Stimulated activated CD4-positive, alpha-beta T cell treated with anti-CD3 and anti-CD28 coated beads, Interleukin-2, amount 100 ng/mL, for 48 hours (primary cell): ENCODE measurements at regions not wholly inside any gene's neighbourhood (a gene's known extent, or its start where the extent isn't known, plus 50 kb on each side); places are given as distances from the start of the nearest gene placed in this dataset.
"Not testable (repeated sequence)": the region's sequence is repeated elsewhere in the genome, so short reads cannot be mapped to it uniquely, and the experiment has no call there.

Experiments used
- DNase-seq, 2 donors: peaks; one replicate each; pipeline ENCODE4 v3.0.0-alpha.2; 2020

DNA sequence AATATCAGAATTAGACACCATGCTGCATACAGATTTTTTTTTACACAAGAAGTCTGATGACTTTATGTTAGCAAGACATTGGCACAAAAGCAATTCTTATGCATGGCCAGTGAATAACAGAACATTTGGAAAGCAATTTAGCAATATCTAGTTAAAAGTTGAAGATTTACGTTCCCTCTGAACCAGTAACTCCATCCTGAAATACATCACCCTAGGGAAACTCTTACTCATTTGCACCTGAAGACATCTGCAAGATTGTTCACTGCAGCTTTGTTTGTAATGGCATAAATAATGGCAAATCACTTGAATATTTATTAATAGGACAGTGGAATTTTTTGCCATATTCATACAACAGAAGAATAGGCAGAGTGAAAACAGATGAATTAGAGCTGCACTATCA lies 670.0 kb upstream of the NOVA1 start:
- no peak for DNase-seq

DNA sequence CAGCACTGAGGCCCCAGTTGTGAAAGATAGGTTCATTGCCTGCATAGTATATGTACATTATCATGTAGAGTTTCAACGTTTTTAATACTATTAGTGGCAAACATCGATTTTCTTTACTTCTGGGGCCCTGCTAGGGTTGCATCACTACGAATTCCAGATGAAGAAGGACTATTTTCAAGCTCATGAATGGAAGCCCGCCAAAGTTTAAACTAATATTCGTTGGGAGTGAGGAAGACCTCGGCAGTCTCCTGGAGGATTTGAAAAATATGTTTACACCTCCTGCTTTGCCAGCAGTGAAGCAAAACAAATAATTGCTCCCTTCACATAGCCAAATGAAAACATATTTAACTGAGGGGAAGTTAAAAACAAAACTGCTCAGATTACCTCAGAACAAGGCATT lies 672.9 kb upstream of the NOVA1 start:
- DNase-seq: no peak

DNA sequence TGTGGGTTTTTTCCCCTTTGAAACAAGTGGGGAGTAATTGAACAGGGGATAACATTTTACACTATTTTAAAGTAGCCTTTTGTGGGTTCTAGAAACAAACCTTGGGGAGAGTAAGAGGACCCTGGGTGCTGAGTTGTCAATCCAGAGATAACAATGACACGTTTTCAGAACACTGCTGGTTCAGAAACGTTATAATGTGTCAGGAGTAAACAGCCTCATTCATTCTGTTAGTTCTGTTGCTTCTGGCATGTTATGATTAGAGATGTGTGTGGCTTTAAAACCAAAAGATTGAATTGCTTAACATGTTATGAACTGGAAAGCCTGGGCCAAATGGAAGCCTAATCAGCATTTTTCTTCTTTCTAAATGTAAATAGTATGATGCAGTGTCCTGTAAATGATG lies 680.5 kb upstream of the NOVA1 start:
- no peak for DNase-seq

DNA sequence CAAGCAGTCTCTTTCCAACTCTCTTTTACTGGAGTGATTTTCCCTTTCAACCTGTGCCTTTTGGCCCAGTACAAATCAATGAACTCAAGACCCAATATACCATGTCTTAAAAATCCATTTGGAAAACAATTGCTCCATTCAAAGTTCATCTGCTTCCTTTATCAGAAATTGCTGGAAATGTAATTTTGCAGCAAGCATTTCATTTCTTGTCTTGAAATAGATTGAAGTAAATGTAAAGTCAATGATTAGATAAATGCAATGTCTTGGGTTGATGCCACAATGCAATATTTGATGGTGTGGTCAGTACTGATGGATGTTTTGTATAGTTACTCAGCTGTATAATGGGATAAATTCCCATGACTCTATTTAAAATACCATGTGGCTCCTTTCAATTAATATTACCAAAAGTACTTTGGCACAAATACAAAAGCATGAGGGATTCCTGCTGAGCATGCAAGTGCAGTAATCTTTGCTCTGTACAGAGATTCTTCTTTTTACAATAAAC lies 707.7 kb upstream of the NOVA1 start:
- no peak for DNase-seq

DNA sequence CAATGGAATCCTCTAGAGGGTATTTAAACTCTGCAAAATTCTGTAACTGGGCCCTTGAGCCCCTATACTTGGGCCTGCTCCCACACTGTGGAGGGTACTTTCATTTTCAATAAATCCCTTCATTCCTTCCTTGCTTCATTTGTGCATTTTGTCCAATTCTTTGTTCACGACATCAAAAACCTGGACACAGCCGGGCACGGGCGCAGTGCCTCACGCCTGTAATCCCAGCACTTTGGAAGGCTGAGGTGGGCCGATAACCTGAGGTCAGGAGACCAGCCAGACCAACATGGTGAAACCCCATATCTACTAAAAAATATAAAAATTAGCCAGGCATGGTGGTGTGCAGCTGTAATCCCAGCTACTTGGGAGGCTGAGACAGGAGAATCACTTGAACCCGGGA lies 714.9 kb upstream of the NOVA1 start:
- not testable (repeated sequence) for DNase-seq

DNA sequence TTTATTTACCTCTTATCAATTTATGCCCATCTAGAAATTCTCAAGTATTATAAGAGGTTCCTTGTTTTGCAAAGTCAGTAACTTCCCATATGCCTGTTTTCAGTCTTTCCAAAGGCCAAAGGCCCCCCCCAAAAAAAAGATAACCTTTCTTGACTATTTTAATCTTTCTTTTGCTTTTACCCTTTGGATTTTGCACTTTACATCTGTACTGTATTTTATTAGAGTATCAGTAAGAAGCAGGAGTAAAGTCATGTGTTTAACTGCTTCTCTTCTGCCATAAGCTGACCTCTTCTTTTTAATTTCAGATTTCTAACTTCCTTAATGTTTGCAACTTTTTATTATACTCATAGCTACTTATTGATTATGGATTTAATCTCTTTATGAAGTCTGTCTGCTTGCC lies 716.4 kb upstream of the NOVA1 start:
- no peak for DNase-seq

DNA sequence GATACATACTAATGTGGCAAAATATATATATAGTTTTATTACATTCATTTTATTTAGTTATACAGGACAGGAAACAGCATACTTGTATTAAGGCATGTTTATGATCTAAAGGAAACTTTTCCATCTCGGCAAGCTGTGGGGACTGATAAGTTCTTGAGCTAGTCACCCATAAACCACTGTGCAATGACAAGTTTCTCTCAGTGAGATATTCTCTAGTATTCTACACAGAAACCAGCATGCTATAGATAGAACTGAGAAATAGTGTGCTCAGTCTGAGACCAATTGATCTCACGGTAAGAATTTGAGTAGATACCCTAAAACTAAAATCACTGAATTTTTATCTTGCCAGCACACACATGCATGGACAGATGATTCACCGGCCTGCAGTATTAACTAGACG lies 717.6 kb upstream of the NOVA1 start:
- no peak for DNase-seq

DNA sequence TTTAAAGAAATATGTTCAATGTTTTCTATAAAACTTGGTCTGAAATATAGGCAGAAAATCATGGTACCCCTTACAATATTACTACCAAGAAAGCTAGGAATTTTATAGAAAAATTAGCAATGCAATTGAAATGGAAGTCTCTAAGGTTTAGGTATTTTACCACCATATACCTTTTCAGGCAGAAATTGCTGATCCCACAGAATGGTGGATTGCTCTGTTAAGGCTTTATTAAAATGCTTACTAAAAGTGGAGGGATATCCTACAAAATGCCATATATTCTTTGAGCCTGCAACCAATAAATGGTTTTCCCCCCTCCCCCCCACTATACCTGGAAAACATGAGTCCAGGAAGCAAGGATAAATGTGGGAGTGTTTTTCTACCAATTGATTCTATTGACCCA lies 718.1 kb upstream of the NOVA1 start:
- no peak for DNase-seq

DNA sequence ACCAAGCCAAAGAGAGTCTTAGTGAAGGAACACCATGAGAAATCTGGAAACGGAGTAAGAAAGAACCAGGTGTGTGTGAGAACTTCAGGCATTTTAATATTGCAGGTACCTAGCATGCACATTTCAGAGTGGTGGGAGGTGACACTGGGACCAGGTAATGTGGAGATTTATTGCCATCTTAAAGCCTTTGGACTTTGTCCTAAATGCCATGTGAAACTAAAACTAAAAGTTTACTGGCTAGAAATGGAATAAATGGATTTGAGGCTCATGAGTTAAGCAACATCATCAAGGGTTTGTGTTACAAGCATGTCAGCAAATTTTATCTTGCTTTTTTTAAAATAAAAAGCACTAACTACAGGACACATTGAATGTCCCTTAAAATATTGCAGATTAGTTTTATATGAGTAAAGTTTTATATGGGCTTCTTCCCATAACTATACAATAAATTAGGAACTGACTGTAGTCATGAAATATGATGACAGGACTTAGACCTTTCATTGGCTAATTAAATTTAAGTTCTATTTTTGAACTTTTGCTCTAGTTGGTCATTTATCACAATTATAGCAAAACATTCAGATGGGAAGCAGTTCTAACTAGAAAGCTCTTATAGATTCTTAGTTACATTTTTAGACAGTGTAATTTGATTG lies 721.1 kb upstream of the NOVA1 start:
- no peak for DNase-seq

DNA sequence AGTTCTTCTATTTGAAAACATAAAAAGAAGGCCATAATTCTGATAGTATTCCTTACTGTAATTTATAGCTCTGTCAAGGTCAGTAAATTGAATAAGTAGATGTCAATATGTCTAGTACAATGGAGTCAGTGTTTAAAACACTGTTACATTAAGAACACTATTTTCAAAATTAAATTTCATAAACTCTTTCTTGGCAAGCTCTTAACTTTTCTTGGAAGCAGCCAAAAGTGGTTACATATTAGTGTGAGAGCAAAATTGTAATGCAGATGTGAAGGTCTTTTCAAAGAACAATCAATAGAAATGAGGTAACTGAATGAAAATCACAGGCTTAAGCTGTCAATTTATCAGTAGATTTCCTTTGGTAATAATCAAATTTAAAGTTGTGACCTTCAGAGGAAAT lies 722.4 kb upstream of the NOVA1 start:
- DNase-seq: no peak

DNA sequence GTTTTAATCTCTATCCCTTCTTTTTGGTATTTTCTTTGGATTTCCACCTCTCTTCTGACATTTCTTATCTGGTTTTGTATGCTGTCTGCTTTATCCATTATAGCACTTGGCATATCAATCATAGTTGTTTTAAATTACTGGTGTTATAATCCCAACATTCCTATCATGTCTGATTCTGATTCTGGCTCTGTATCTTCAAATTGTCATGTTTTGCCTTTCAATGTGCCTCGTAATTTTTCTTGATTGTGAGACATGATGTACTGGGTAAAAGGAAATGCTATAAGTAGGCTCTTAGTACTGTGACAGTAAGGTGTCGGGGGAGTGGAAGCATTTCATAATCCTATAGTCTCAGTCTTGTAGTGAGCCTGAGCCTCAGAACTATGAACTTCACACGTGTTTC lies 729.3 kb upstream of the NOVA1 start:
- no peak for DNase-seq

DNA sequence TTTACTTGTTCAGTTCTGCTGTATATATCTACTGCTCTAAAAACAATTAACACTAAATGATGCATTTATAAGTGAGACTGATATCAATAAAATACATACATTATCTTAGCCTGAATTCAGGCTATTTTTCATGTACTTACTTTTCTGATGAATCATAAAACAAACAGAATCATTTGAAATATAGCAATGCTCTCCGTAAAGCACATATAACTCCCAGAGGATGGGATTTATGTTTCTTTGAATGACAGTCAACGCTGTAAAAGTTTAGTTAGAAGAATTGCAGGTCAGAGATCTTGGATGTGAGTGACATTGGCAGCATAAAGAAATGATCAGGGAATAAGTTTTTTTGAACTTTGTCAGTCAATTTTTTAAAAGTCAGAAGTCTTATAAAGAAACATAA lies 740.2 kb upstream of the NOVA1 start:
- DNase-seq: no peak

DNA sequence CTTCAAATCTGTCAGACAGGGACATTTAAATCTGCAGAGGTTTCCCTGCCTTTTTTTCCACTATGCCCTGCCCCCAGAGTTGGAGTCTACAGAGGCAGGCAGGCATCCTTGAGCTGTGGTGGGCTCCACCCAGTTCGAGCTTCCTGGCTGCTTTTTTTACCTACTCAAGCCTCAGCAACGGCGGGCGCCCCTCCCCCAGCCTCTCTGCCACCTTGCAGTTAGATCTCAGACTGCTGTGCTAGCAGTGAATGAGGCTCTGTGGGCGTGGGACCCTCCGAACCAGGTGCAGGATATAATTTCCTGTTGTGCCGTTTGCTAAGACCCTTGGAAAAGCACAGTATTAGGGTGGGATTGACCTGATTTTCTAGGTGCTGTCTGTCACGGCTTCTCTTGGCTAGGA lies 765.2 kb upstream of the NOVA1 start:
- not testable (repeated sequence) for DNase-seq

DNA sequence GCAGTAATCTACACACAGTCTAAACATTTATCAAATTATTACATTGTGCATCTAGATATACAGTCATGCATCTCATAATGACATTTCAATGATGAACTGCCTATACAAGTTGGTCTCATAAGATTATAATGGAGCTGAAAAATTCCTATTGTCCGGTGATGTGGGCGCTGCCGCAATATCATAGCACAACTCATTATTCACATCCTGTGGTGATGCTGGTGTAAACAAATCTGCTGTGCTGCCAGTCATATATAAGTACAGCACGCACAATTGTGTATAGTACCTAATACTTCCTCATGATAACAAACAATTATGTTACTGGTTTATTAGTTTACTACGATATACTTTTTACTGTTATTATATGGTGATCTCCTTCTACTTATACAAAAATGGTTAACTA lies 768.8 kb upstream of the NOVA1 start:
- no peak for DNase-seq

DNA sequence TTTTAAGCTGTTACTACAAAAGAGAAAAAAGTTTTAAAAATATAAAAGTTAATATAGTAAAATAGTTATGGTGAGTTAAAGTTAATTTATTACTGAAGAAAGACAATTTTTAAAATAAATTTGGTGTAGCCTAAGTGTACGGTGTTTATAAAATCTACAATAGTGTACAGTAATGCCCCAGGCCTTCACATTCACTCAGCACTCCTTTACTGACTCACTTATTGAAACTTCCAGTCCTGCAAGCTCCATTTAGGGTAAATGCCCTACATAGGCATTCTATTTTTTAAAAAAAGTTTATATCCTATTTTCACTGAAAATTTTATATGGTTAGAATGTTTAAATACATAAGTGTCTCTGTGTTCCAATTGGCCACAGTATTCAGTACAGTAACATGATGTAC lies 769.5 kb upstream of the NOVA1 start:
- DNase-seq: no peak

DNA sequence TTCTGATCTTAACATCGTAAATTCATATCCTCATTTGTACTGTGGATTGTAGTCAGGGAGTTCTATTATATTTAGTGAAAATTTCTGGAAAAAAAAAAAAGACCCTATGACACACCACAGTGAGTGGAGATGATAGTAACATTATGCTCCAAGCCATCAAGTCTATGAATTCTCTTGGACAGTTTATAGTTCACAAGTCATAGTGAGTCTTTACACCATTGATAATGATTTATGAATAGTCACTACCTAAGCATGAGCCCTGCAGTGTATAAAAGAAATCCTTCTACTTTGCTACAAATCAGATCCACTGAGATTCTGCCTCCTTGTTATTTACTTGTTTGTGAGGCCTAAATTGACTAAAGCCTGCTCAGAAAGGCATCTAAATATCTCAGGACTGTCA lies 772.2 kb upstream of the NOVA1 start:
- DNase-seq: no peak

DNA sequence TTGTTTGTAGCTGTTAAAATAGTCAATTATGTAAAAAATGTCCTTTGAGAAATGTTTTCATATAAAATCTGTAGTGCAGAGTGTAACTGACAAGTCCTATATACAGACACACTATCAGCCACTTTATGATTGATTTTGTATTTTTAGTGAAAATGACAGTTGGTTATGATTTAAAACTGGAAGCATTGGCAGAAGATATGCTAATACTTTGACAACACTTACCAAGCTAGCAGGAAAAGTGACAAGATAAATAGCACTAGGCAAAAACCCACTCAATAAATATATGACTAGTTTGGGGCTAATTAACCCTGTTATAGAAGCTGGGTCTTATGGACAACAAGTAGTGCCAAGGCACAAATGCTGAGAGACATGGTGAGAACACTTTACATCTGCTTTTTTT lies 772.9 kb upstream of the NOVA1 start:
- DNase-seq: no peak

DNA sequence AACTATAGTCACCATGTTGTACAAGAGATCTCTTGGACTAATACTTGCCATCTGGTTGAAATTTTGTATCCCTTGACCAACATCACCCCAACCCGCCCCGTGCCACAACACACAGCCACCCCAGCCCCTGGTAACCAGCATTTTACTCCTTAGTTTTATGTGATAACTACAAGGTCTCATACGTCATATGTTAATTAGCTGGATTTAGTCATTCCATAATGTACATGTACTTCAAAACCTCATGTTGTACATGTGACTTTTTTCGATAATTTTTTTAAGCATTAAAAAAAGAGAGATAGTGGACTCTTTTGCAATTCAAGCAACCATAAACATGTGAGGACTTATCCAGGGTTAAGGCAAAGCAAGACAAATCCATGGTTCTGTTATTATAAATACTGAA lies 773.4 kb upstream of the NOVA1 start:
- no peak for DNase-seq

DNA sequence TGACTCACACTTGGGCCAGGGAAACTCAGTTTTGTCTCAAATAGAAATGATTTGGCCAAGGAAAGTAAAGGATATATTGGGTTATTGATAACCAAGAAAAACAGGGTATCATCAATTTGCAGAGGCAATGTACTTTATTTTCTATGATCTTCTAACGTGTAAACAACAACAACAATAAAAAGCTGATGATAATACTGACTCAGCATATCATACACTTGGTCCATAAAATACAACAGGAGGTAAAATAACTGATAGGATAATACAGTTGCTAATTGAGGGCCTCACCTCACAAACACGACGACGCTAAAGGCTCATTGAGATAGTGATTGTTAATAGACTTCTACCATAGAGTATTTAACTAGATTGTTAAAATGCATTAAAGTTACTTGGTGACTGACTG lies 774.0 kb upstream of the NOVA1 start:
- DNase-seq: no peak

DNA sequence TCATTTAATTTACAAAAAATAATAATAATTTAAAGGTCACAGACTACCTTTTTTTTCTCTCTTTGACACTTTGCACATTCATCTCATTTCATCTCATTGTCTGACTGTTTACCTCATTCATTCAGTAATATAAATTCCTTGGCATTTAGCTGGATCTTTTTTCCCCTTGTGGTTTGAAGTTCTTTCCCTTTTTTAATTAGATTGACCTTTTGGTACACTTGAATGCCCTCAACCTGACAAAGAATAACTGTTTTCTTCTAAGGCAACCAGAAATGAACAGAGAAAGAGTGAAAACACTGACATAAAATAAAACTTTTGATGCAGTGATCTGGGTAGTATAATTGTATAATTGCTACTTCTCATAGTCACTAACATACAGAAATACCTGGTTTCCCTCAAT lies 774.9 kb upstream of the NOVA1 start:
- no peak for DNase-seq

DNA sequence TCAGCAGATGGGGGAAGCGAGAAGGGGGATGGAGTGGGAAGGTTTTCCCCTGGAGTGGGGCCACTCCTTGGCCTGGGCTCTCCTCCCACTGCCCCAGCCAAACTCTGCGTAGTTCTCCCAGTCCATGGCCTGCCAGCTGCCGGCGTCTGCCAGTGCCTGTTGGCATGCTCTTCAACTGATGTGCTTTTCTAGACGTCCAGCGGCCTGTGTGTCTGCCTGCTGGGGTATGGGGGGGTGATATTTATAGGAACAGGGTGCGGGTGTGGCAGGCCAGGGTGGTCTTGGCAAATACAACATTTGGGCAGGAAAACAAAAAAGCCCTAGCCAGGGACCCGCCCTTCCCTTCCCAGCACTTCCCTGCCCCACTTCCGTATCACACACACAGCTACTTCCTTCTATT lies 786.3 kb upstream of the NOVA1 start:
- no peak for DNase-seq

DNA sequence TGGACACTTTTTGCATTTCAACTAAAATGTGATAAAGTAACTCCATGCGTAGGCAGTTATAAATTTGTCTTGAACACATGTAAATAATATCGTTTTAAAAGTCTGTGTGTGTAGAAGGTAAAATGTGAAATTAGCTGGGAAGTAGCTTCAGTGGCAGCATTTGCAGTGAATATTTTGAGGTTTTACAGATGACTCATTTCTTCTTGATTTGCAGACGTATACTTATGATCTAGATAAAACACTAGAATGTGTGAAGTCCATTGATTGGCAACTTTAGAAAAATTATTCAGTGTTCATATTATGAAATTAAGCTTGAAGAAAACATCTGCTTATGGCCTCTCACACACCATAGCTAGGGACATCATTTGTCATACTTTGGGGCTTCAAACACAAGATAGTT lies 788.6 kb upstream of the NOVA1 start:
- no peak for DNase-seq

DNA sequence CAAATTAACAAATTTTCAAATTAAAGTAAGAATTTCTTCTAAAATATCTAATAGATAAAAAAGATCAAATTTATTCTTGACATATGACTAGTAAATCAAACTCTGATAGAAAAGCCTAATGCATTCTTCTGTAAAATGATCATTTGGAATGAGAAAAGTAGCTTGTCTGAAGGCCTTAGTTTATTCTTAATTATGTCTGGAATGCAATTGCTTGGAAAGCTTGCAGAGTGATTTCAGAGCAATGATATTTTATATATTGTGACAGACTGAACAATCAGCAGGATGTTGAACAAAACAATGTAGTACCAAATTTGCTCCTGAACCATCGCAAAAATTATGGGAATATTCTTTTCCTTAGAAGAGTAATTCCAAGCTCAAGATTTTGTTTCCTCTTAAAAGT lies 789.6 kb upstream of the NOVA1 start:
- no peak for DNase-seq

DNA sequence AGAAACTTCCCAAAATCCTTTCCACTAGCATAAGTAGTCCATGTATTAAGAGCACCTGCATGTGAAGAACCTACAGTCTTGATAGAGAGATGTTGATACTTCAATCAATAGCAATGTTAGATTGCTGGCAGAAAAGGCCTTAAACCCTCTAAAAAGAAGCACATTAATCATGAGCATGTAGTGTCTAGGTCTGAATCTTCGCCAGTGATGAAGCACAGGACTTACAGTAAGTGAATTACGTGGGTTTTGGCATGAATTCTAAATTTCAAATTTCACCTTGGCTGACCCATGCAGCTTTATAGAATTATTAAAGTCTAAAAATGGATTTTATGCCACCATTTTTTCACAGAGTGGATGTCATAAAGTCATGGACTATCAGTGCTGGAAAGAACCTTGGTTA lies 791.6 kb upstream of the NOVA1 start:
- DNase-seq: no peak

DNA sequence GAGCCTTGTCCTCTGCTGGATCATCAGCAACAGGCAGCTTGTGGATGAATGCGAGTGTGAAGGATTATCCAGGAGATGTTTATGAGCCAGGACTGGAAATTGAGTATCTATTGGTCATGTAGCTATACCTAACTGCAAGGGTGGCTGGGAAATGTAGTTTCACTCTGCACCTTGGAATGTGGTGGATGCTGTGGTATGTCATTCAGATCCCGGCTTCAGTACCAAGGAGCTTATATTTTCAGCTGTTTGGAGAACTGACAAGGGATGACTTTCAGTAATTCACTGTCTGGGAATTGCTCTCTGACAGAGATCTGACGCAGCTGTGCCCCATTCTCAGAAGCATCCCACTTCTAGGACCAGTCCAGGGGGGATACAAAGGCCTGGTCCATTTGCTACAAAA lies 792.3 kb upstream of the NOVA1 start:
- DNase-seq: no peak

DNA sequence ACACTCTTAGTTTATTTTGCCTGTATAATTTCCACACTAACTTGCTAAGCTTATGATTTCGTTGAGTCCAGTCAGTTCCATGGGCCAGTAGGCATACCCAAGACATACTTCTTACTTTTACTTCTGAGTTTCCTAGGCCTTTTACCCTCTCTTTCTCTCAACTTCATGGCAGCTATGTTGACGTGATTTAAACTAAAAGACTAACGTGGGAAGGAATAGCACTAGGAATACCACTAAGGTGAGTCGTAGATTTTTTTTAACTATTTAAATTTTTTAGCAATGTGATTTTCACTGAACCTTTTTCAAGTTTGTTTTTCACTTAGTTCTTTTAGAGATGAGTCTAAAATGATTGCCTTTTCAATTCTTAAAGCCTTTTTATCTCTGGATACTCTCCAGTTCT lies 793.5 kb upstream of the NOVA1 start:
- DNase-seq: no peak
